ENCODE measurements at regions not wholly inside any gene's neighbourhood (a gene's known extent, or its start where the extent isn't known, plus 50 kb on each side); places are given as distances from the start of the nearest gene placed in this dataset.

- no peaks in the 10 kb centered on the region for H3K79me2 ChIP-seq (ENCODE audit: insufficient read depth, low read length)
- no peak overlapping the region for H3T11ph ChIP-seq (ENCODE audit: low read length)
- H3K36me3 Mint-ChIP-seq (ENCODE audit: insufficient read depth in 1 of 3, low read depth in 3 of 3) = peaks cover 0 to 4% (median 0%) of the 10 kb centered on the region in 3 experiments; a peak in 1 of 7 replicates
- no peak overlapping the region for H3K4me3 Mint-ChIP-seq
- no peaks in the 10 kb centered on the region for H3K23me2 ChIP-seq (ENCODE audit: insufficient read length, low read depth, low read length, poor library complexity, severe bottlenecking)
- H4K20me1 ChIP-seq (ENCODE audit: control insufficient read depth, insufficient read depth, insufficient read length) = no peaks in the 10 kb centered on the region
- no peak overlapping the region for H3K14ac ChIP-seq (ENCODE audit: insufficient read depth, low read length)
- peaks cover 4% of the 10 kb centered on the region; the same call in 1 of the 2 replicates for H3K4me1 ChIP-seq (ENCODE audit: insufficient read depth, low read length)
- H3K9me3 Mint-ChIP-seq = peaks cover 0 to 2% of the 10 kb centered on the region in 2 experiments; a peak in 1 of 5 replicates
- H3K9me3 ChIP-seq (ENCODE audit: control insufficient read depth, low read depth, low read length) = no peaks in the 10 kb centered on the region
- no peak overlapping the region for H2AK5ac ChIP-seq (ENCODE audit: insufficient read length, low read length)
- no peak overlapping the region for H3K56ac ChIP-seq (ENCODE audit: insufficient read length, low read depth, low read length)
- no peak overlapping the region for H3K27ac Mint-ChIP-seq
- TF ChIP-seq CTCF (conservative IDR thresholded peaks at IDR 0.05) = no peak
- no peak overlapping the region for H3K23ac ChIP-seq (ENCODE audit: insufficient read length, low read depth, low read length)
- no peak overlapping the region for H3K27ac ChIP-seq (ENCODE audit: insufficient read length, low read depth, low read length)
- no peak overlapping the region for H2BK5ac ChIP-seq (ENCODE audit: insufficient read length, low read length)
- no peak for DNase-seq
- H3K9ac ChIP-seq (ENCODE audit: extremely low read depth, insufficient read length, low read length) = no peak overlapping the region
- H3K4ac ChIP-seq (ENCODE audit: low read depth, low read length) = no peak overlapping the region
- no peak overlapping the region for H2BK120ac ChIP-seq (ENCODE audit: low read depth, low read length, poor library complexity, severe bottlenecking)
- no peaks in the 10 kb centered on the region for H3K27me3 Mint-ChIP-seq (ENCODE audit: low read depth)
- no peak overlapping the region for H3K4me2 ChIP-seq (ENCODE audit: insufficient read depth, insufficient read length, low read length)
- H2BK12ac ChIP-seq (ENCODE audit: insufficient read length, low read depth, low read length) = no peak overlapping the region
- H4K5ac ChIP-seq (ENCODE audit: insufficient read length, low read depth, low read length) = no peak overlapping the region
- H3K18ac ChIP-seq (ENCODE audit: insufficient read length, low read depth, low read length) = no peak overlapping the region
- H2BK15ac ChIP-seq (ENCODE audit: low read depth, low read length) = no peak overlapping the region
- no CpG with 5 or more reads among the region's 1 CpG for WGBS (ENCODE audit: extremely low coverage, insufficient read length, low lambda C conversion rate)
- H3K79me1 ChIP-seq (ENCODE audit: insufficient read depth, low read depth, low read length, poor library complexity, severe bottlenecking) = no peaks in the 10 kb centered on the region
- no peak overlapping the region for H2BK20ac ChIP-seq (ENCODE audit: low read depth, low read length, poor library complexity, severe bottlenecking)
- H4K91ac ChIP-seq (ENCODE audit: insufficient read length, low read depth, low read length) = no peak overlapping the region
- no peak overlapping the region for H4K8ac ChIP-seq (replicated peaks; ENCODE audit: insufficient read length, low read depth, low read length)
- peaks cover 19% of the 10 kb centered on the region in 2 experiments for H3K4me1 Mint-ChIP-seq
- no peaks in the 10 kb centered on the region for H3K27me3 ChIP-seq (ENCODE audit: insufficient read depth, low read length)
- H2AFZ ChIP-seq (ENCODE audit: low read length) = no peak overlapping the region
Observed at GRCh38 chr10:62631241-62631640, 173.3 kb upstream of the ADO start.

Data from H9 (cell line).